HG03280 (cell line): ENCODE measurements at regions not wholly inside any gene's neighbourhood (a gene's known extent, or its start where the extent isn't known, plus 50 kb on each side); places are given as distances from the start of the nearest gene placed in this dataset.

Source experiments
- ATAC-seq: cut with Tn5 transposase; IDR thresholded peaks from one replicate; pipeline ENCODE4 v1.9.1; 2021; ENCODE audit warnings: mild to moderate bottlenecking, moderate library complexity; ENCODE audit not compliant: unreplicated experiment

GRCh38 chr14:100673085-100673806 is 53.4 kb upstream of the DLK1 start:
- ATAC-seq, result no peak

GRCh38 chr14:100673807-100674154 is 52.9 kb upstream of the DLK1 start:
- no peak for ATAC-seq

GRCh38 chr14:100674428-100674827 is 52.3 kb upstream of the DLK1 start:
- ATAC-seq, result no peak

- ATAC-seq, result no peak
Observed at GRCh38 chr14:100674897-100675619, 51.6 kb upstream of the DLK1 start.

GRCh38 chr14:100675699-100676684 is 50.7 kb upstream of the DLK1 start:
- no peak for ATAC-seq
